Neural crest cell (in vitro differentiated cells): ENCODE measurements at regions not wholly inside any gene's neighbourhood (a gene's known extent, or its start where the extent isn't known, plus 50 kb on each side); places are given as distances from the start of the nearest gene placed in this dataset.

ENCODE experiments used
- DNase-seq: peaks from one replicate; pipeline ENCODE4 v3.0.0; 2021; ENCODE audit warnings: low read depth, mixed read lengths, low spot score
- H3K27ac Mint-ChIP-seq: one replicate; pipeline ENCODE4 v1.8.0; 2021; ENCODE audit warnings: mild to moderate bottlenecking, mixed read lengths; ENCODE audit not compliant: unreplicated experiment
- H3K27me3 Mint-ChIP-seq: 2 replicates; pipeline ENCODE4 v1.8.0; 2021; ENCODE audit warnings: low read depth, mild to moderate bottlenecking, mixed read lengths
- H3K36me3 Mint-ChIP-seq: 2 replicates; pipeline ENCODE4 v1.8.0; 2021; ENCODE audit warnings: low read depth, mild to moderate bottlenecking, mixed read lengths
- H3K4me1 Mint-ChIP-seq: 2 replicates; pipeline ENCODE4 v1.8.0; 2021; ENCODE audit warnings: mixed read lengths
- H3K4me3 Mint-ChIP-seq: one replicate; pipeline ENCODE4 v1.8.0; 2021; ENCODE audit warnings: mild to moderate bottlenecking, mixed read lengths
- H3K9me3 Mint-ChIP-seq: 2 replicates; pipeline ENCODE4 v1.8.0; 2021; ENCODE audit warnings: mixed read lengths
- TF ChIP-seq, protein P1 (sequence below): fragments of 200-600 bp; sonication (generic); conservative IDR thresholded peaks from 2 replicates; pipeline ENCODE4 v1.5.0; 2021; ENCODE audit warnings: antibody characterized with exemption, mild to moderate bottlenecking

DNA sequence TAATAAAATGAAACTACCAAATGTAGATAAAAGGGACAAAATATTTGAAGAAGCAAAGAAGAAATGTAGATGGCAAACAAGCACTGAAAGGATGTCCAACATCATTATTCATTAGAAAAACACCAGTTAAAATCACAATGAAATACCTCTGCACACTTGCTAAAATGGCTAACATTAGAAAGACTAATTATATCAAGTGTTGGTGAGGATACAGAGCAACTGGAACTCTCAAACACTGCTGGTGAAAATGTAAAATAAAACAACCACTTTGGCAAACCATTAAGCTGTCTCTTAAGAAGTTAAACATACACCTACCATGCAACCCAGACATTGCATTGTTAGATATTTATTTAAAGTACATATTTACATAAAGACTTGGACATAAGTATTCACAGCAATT, 138.6 kb upstream of the FGGY start:
- Mint-ChIP-seq H3K27ac (no peak overlapping the region), H3K27me3 (no peaks in the 10 kb centered on the region), H3K9me3 (peaks cover 4% of the 10 kb centered on the region), H3K4me1 (peaks cover 25% of the 10 kb centered on the region), H3K36me3 (peaks cover 3% of the 10 kb centered on the region), H3K4me3 (no peak overlapping the region)
- no peak for DNase-seq
- TF ChIP-seq, protein P1, sequence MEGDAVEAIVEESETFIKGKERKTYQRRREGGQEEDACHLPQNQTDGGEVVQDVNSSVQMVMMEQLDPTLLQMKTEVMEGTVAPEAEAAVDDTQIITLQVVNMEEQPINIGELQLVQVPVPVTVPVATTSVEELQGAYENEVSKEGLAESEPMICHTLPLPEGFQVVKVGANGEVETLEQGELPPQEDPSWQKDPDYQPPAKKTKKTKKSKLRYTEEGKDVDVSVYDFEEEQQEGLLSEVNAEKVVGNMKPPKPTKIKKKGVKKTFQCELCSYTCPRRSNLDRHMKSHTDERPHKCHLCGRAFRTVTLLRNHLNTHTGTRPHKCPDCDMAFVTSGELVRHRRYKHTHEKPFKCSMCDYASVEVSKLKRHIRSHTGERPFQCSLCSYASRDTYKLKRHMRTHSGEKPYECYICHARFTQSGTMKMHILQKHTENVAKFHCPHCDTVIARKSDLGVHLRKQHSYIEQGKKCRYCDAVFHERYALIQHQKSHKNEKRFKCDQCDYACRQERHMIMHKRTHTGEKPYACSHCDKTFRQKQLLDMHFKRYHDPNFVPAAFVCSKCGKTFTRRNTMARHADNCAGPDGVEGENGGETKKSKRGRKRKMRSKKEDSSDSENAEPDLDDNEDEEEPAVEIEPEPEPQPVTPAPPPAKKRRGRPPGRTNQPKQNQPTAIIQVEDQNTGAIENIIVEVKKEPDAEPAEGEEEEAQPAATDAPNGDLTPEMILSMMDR = no peak

- Mint-ChIP-seq H3K9me3 (peaks cover 4% of the 10 kb centered on the region), H3K27me3 (no peaks in the 10 kb centered on the region), H3K27ac (no peak overlapping the region), H3K4me1 (peaks cover 24% of the 10 kb centered on the region), H3K4me3 (no peak overlapping the region), H3K36me3 (peaks cover 3% of the 10 kb centered on the region)
- TF ChIP-seq, protein P1 = no peak
- DNase-seq = no peak
Observed at GRCh38 chr1:59159557-59160203, 137.2 kb upstream of the FGGY start.

DNA sequence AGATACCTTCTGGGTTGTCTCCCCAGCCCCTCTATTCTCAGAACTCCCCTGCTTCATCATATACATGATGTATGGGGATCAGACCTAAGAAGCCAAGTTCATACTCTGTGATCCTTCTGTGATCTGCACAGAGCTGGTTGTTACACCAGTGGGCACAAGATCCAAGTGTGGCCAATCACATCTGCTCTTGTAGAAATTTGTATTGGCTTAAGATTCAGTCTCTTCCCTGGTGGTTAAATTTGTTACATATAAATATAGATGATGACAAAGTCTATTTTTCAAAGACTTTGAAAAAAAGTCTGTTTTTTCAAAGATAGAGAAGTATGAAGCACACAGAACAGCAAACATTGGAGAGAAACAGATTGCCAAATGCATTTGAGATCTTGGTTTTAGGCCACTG, 135.8 kb upstream of the FGGY start:
- TF ChIP-seq, protein P1 = no peak
- H3K27me3 Mint-ChIP-seq = no peaks in the 10 kb centered on the region
- no peak overlapping the region for H3K27ac Mint-ChIP-seq
- DNase-seq = no peak
- no peak overlapping the region for H3K4me3 Mint-ChIP-seq
- peaks cover 3% of the 10 kb centered on the region for H3K36me3 Mint-ChIP-seq
- peaks cover 19% of the 10 kb centered on the region for H3K4me1 Mint-ChIP-seq
- H3K9me3 Mint-ChIP-seq = peaks cover 4% of the 10 kb centered on the region

- H3K9me3 Mint-ChIP-seq = peaks cover 4% of the 10 kb centered on the region
- no peak overlapping the region for H3K4me3 Mint-ChIP-seq
- H3K27ac Mint-ChIP-seq = no peak overlapping the region
- peaks cover 3% of the 10 kb centered on the region for H3K36me3 Mint-ChIP-seq
- TF ChIP-seq, protein P1 = no peak
- DNase-seq = no peak
- H3K4me1 Mint-ChIP-seq = peaks cover 6% of the 10 kb centered on the region
- H3K27me3 Mint-ChIP-seq = no peaks in the 10 kb centered on the region
Observed at GRCh38 chr1:59162665-59163064, 134.2 kb upstream of the FGGY start.

GRCh38 chr1:59163268-59164092, 133.4 kb upstream of the FGGY start:
- H3K36me3 Mint-ChIP-seq = peaks cover 3% of the 10 kb centered on the region
- H3K27ac Mint-ChIP-seq = no peak overlapping the region
- peaks cover 6% of the 10 kb centered on the region for H3K4me1 Mint-ChIP-seq
- no peak for DNase-seq
- H3K27me3 Mint-ChIP-seq = no peaks in the 10 kb centered on the region
- TF ChIP-seq, protein P1 = no peak
- peaks cover 4% of the 10 kb centered on the region for H3K9me3 Mint-ChIP-seq
- H3K4me3 Mint-ChIP-seq = no peak overlapping the region
